Stimulated activated CD4-positive, alpha-beta T cell treated with anti-CD3 and anti-CD28 coated beads, Interleukin-2, amount 100 ng/mL, for 48 hours (primary cell): ENCODE measurements at regions not wholly inside any gene's neighbourhood (a gene's known extent, or its start where the extent isn't known, plus 50 kb on each side); places are given as distances from the start of the nearest gene placed in this dataset.

ENCODE experiments used
- DNase-seq, 2 donors: peaks; one replicate each; pipeline ENCODE4 v3.0.0-alpha.2; 2020

- DNase-seq = no peak
These were observed 91.8 kb upstream of the RTL6 start for GRCh38 chr22:44589831-44590230.

GRCh38 chr22:44588348-44588747 is 90.3 kb upstream of the RTL6 start:
- DNase-seq = no peak

GRCh38 chr22:44587737-44588310 is 89.8 kb upstream of the RTL6 start:
- no peak for DNase-seq

- no peak for DNase-seq
These were observed 89.1 kb upstream of the RTL6 start for GRCh38 chr22:44586999-44587736.

- no peak for DNase-seq
These were observed 88.4 kb upstream of the RTL6 start for GRCh38 chr22:44586351-44586990.

GRCh38 chr22:44585559-44586350 is 87.7 kb upstream of the RTL6 start:
- no peak for DNase-seq

GRCh38 chr22:44584256-44584902 is 86.3 kb upstream of the RTL6 start:
- DNase-seq = no peak

- no peak for DNase-seq
These were observed 85.8 kb upstream of the RTL6 start for GRCh38 chr22:44583854-44584253.

GRCh38 chr22:44583061-44583760 is 85.2 kb upstream of the RTL6 start:
- DNase-seq = no peak

- DNase-seq = no peak
These were observed 84.0 kb upstream of the RTL6 start for GRCh38 chr22:44582016-44582415.

GRCh38 chr22:44581096-44581435 is 83.0 kb upstream of the RTL6 start:
- no peak for DNase-seq

- DNase-seq = no peak
These were observed 82.4 kb upstream of the RTL6 start for GRCh38 chr22:44580176-44581095.

- DNase-seq = no peak
These were observed 80.6 kb upstream of the RTL6 start for GRCh38 chr22:44578516-44579230.

GRCh38 chr22:44578110-44578457 is 80.1 kb upstream of the RTL6 start:
- DNase-seq = no peak

- no peak for DNase-seq
These were observed 79.5 kb upstream of the RTL6 start for GRCh38 chr22:44577391-44578109.

- no peak for DNase-seq
These were observed 78.6 kb upstream of the RTL6 start for GRCh38 chr22:44576311-44577260.

- no peak for DNase-seq
These were observed 77.6 kb upstream of the RTL6 start for GRCh38 chr22:44575381-44576268.
